ENCODE measurements at regions not wholly inside any gene's neighbourhood (a gene's known extent, or its start where the extent isn't known, plus 50 kb on each side); places are given as distances from the start of the nearest gene placed in this dataset.

- H4K5ac ChIP-seq (ENCODE audit: insufficient read length, low read depth, low read length), result no peak overlapping the region
- H3K18ac ChIP-seq (ENCODE audit: extremely low read depth, low read length), result no peak overlapping the region
- H2BK20ac ChIP-seq (ENCODE audit: low read length), result no peak overlapping the region
- no peak overlapping the region for H4K8ac ChIP-seq (ENCODE audit: extremely low read depth, insufficient read depth, low read length)
- H2BK12ac ChIP-seq (ENCODE audit: low read depth, low read length), result no peak overlapping the region
- no peak overlapping the region for H4K91ac ChIP-seq (replicated peaks; ENCODE audit: insufficient read length, low read length)
- no peak overlapping the region for H3K14ac ChIP-seq (ENCODE audit: insufficient read length)
- H2AK5ac ChIP-seq (ENCODE audit: low read depth, low read length), result no peak overlapping the region
- FAIRE-seq (no peak), DNase-seq (ENCODE audit: low read depth in 1 of 2, low spot score in 2 of 2) (no peak)
- no peak overlapping the region for H3K56ac ChIP-seq (replicated peaks; ENCODE audit: insufficient read length, low read depth, low read length)
- no peak overlapping the region for H2AFZ ChIP-seq (ENCODE audit: low read length)
- no peak overlapping the region for H3K23ac ChIP-seq (ENCODE audit: insufficient read length)
- no peaks in the 10 kb centered on the region for H3K23me2 ChIP-seq (ENCODE audit: low read depth, low read length)
- ChIA-PET CTCF (ENCODE audit: partially characterized antibody) (no interaction called here), POLR2A (ENCODE audit: partially characterized antibody) (no interaction called here)
- H4K20me1 ChIP-seq (replicated peaks in 1 of 2; ENCODE audit: control insufficient read depth in 1 of 2, insufficient read depth in 2 of 2, low read length in 2 of 2), result no peaks in the 10 kb centered on the region
- TF ChIP-seq BACH1 (IDR thresholded peaks at IDR 0.05; ENCODE audit: low read length) (no peak), CTCF (IDR thresholded peaks at IDR 0.05; ENCODE audit: control extremely low read depth in 1 of 3, insufficient read depth in 1 of 3, low read depth in 1 of 3, low read length in 3 of 3) (no peak), SUZ12 (IDR thresholded peaks at IDR 0.05; ENCODE audit: low read length) (no peak)
- no peak overlapping the region for H3K27ac ChIP-seq (ENCODE audit: low read depth, low read length)
- no peaks in the 10 kb centered on the region for H3K4me1 ChIP-seq (replicated peaks in 1 of 4; ENCODE audit: control insufficient read depth in 3 of 4, insufficient read depth in 4 of 4, low read length in 3 of 4)
- no peak overlapping the region for H2BK15ac ChIP-seq (ENCODE audit: low read length)
- no peaks in the 10 kb centered on the region for H3K9me3 ChIP-seq (ENCODE audit: insufficient read depth in 2 of 2, low read depth in 1 of 2, low read length in 1 of 2)
- H3K4me2 ChIP-seq (ENCODE audit: insufficient read depth in 1 of 2, low read depth in 2 of 2, low read length in 2 of 2), result no peak overlapping the region
- no peak overlapping the region for H3K9ac ChIP-seq (replicated peaks in 1 of 4; ENCODE audit: extremely low read depth in 1 of 4, low read depth in 3 of 4, low read length in 3 of 4)
- H2BK5ac ChIP-seq (ENCODE audit: low read depth, low read length), result no peak overlapping the region
- no peak overlapping the region for H2BK120ac ChIP-seq (replicated peaks; ENCODE audit: low read depth, low read length)
- H3K27me3 ChIP-seq (replicated peaks in 1 of 4; ENCODE audit: control insufficient read depth in 3 of 4, extremely low read depth in 1 of 4, insufficient read depth in 3 of 4, low read length in 3 of 4), result peaks cover 0 to 2% (median 0%) of the 10 kb centered on the region in 4 experiments; a peak in 1 of 7 replicates
- WGBS, 2 experiments (ENCODE audit: extremely low coverage in 1 of 2, insufficient coverage in 1 of 2, insufficient read length in 1 of 2, insufficient replicate concordance in 2 of 2, low coverage in 1 of 2, low lambda C conversion rate in 2 of 2, missing lambda C conversion rate in 1 of 2), result 76% methylated on average over 4 of the region's 4 CpGs; no CpG with 5 or more reads in 1 of the 2 experiments
- no peak overlapping the region for H3K4ac ChIP-seq (replicated peaks; ENCODE audit: insufficient read length, low read depth, low read length)
- no peaks in the 10 kb centered on the region for H3K36me3 ChIP-seq (ENCODE audit: control insufficient read depth in 2 of 4, insufficient read depth in 4 of 4, low read length in 3 of 4)
- H3K4me3 ChIP-seq (ENCODE audit: extremely low read depth in 1 of 4, insufficient read depth in 2 of 4, low read depth in 3 of 4, low read length in 4 of 4), result no peak overlapping the region
- H3K79me2 ChIP-seq (ENCODE audit: control insufficient read depth in 1 of 2, insufficient read depth in 2 of 2, low read length in 2 of 2), result no peaks in the 10 kb centered on the region
- H3K79me1 ChIP-seq (ENCODE audit: low read depth, low read length), result no peaks in the 10 kb centered on the region
Measured at GRCh38 chr6:84556541-84557335, 207.7 kb downstream of the TBX18 start.

Measured in H1 (cell line).